ENCODE measurements at regions not wholly inside any gene's neighbourhood (a gene's known extent, or its start where the extent isn't known, plus 50 kb on each side); places are given as distances from the start of the nearest gene placed in this dataset.
"Not testable (repeated sequence)": the region's sequence is repeated elsewhere in the genome, so short reads cannot be mapped to it uniquely, and the experiment has no call there.

GRCh38 chr9:78441822-78442431 is 145.0 kb downstream of the PSAT1 start:
- no peaks in the 10 kb centered on the region for H3K36me3 Mint-ChIP-seq (ENCODE audit: low read depth)
- no peak overlapping the region for H3K4me3 Mint-ChIP-seq
- no peaks in the 10 kb centered on the region for H3K9me3 Mint-ChIP-seq
- peaks cover 19% of the 10 kb centered on the region for H3K27me3 Mint-ChIP-seq (ENCODE audit: low read depth)
- no peak overlapping the region for H3K27ac Mint-ChIP-seq
- H3K4me1 Mint-ChIP-seq (ENCODE audit: low read depth), result peaks cover 4% of the 10 kb centered on the region

- not testable (repeated sequence) for H3K36me3 Mint-ChIP-seq (ENCODE audit: low read depth); H3K4me3 Mint-ChIP-seq; H3K4me1 Mint-ChIP-seq (ENCODE audit: low read depth); H3K27ac Mint-ChIP-seq; H3K9me3 Mint-ChIP-seq
- peaks cover 15% of the 10 kb centered on the region for H3K27me3 Mint-ChIP-seq (ENCODE audit: low read depth)
These were observed 145.7 kb downstream of the PSAT1 start for GRCh38 chr9:78442577-78442976.

- peaks cover 10% of the 10 kb centered on the region for H3K27me3 Mint-ChIP-seq (ENCODE audit: low read depth)
- H3K4me1 Mint-ChIP-seq (ENCODE audit: low read depth), result peaks cover 4% of the 10 kb centered on the region
- no peaks in the 10 kb centered on the region for H3K9me3 Mint-ChIP-seq
- H3K36me3 Mint-ChIP-seq (ENCODE audit: low read depth), result no peaks in the 10 kb centered on the region
- H3K4me3 Mint-ChIP-seq, result no peak overlapping the region
- no peak overlapping the region for H3K27ac Mint-ChIP-seq
These were observed 147.0 kb downstream of the PSAT1 start for GRCh38 chr9:78443946-78444345.

DNA sequence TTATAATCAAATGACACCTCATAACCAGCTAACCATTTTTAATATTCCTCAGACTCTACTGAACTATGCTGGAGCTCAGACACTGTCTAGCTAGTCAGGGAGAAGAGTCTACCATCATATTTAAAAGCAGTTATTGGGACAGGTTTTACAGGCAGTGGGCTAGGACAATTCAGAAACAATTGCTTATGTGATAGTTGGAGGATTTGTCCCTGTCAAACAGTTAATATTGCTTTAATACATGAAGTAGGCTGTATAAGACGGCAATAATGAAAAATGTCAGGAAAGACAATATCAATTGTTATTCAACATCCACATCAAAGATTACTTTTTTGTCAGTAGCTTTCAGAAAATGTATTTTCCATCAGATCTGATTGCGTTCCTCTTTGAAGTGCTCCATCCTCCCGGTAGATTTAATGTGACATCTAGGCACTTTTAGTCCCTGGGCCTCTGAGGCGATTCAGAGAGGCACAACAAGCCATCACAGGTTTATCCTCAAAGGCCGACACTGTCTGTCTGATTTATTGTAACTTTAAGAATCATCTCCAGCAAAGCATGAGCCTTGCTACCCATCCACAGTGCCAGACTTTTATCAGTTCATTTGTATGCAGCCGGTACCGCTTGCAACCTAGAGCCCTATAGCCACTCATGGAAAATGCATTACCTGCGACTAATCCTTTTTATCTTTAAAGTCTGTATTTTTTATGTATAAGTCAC is 152.2 kb downstream of the PSAT1 start:
- H3K4me1 Mint-ChIP-seq (ENCODE audit: low read depth), result no peaks in the 10 kb centered on the region
- H3K27me3 Mint-ChIP-seq (ENCODE audit: low read depth), result no peaks in the 10 kb centered on the region
- no peaks in the 10 kb centered on the region for H3K9me3 Mint-ChIP-seq
- no peak overlapping the region for H3K27ac Mint-ChIP-seq
- H3K4me3 Mint-ChIP-seq, result no peak overlapping the region
- H3K36me3 Mint-ChIP-seq (ENCODE audit: low read depth), result no peaks in the 10 kb centered on the region

DNA sequence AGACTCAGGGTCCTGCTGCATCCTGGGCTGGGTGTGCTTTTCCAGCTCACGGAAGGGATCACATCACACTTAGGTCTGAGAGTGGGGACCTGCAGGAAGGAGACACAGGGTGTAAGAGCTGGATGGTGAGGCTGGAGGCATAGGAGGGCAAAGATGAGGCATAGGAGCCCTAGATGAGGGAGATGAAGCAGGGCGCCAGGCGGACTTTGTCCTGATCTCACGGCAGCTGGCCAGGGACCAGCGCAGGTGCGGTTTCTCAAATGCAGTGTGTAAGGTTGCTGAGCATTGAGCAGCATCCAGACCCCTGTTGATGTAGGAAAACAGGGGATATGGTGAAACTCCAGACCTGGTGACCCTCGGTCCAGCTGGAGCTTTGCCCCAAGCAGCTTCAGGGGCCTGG is 156.5 kb downstream of the PSAT1 start:
- H3K9me3 Mint-ChIP-seq, result no peaks in the 10 kb centered on the region
- H3K27me3 Mint-ChIP-seq (ENCODE audit: low read depth), result no peaks in the 10 kb centered on the region
- no peaks in the 10 kb centered on the region for H3K4me1 Mint-ChIP-seq (ENCODE audit: low read depth)
- no peak overlapping the region for H3K27ac Mint-ChIP-seq
- H3K36me3 Mint-ChIP-seq (ENCODE audit: low read depth), result no peaks in the 10 kb centered on the region
- H3K4me3 Mint-ChIP-seq, result no peak overlapping the region

DNA sequence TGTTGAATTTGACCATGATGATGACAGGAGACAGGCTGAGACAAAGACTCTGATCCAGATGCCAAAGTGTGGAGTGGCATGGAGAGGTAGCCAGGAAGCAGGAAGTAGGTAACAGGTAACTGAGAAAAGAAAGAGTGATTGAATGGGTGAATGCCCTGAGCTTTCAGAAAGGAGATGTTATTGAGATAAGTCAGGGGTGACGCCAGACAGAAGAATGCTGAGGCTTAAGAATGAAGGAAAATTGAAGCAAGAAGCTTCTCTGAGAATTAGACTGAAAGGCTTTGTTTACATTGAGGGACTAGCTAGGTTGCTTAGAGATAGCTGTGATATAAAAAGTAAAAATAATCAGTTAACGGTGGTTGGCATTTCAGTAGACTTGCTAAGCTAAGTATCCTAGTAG is 165.7 kb downstream of the PSAT1 start:
- H3K4me1 Mint-ChIP-seq (ENCODE audit: low read depth), result no peaks in the 10 kb centered on the region
- no peaks in the 10 kb centered on the region for H3K9me3 Mint-ChIP-seq
- H3K27ac Mint-ChIP-seq, result no peak overlapping the region
- no peaks in the 10 kb centered on the region for H3K36me3 Mint-ChIP-seq (ENCODE audit: low read depth)
- H3K4me3 Mint-ChIP-seq, result no peak overlapping the region
- peaks cover 1% of the 10 kb centered on the region for H3K27me3 Mint-ChIP-seq (ENCODE audit: low read depth)

DNA sequence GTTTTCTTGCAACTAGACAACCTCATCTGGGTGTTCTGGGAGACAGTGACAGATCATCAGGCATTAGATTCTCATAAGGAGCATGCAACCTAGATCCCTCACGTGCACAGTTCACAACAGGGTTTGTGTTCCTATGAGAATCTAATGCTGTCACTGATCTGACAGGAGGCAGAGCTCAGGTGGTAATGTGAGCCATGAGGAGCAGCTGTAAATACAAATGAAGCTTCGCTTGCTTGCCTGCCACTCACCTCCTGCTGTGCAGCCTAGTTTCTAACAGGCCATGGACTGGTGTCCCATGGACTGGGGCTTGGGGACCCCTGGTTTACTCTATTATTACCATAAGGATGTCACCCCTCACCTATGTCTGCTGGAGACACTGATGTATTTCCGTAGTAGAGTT is 166.8 kb downstream of the PSAT1 start:
- Mint-ChIP-seq H3K4me1 (ENCODE audit: low read depth) (no peaks in the 10 kb centered on the region), H3K27me3 (ENCODE audit: low read depth) (peaks cover 3% of the 10 kb centered on the region), H3K9me3 (no peaks in the 10 kb centered on the region), H3K4me3 (no peak overlapping the region), H3K27ac (no peak overlapping the region), H3K36me3 (ENCODE audit: low read depth) (no peaks in the 10 kb centered on the region)

DNA sequence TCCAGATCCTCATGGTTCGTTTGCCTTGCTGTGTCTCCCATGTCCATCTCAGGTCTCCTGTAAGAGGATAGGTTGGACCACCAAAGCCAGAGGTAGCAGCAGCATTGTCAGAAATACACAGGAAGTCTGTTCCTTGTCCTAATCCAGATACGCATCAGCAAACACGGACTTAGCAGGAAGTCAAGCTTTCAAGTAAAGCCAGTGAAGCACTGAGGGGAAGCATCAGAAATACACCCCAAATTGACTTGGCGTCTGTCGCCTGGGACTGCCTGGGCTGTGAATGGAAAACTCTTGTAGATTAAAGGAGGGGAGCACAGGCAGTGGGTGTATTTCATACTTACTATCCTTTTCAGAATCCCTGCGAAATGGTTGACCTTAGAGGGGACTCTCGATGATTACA is 171.3 kb downstream of the PSAT1 start:
- no peak overlapping the region for H3K4me3 Mint-ChIP-seq
- H3K9me3 Mint-ChIP-seq, result no peaks in the 10 kb centered on the region
- peaks cover 3% of the 10 kb centered on the region for H3K27me3 Mint-ChIP-seq (ENCODE audit: low read depth)
- no peak overlapping the region for H3K27ac Mint-ChIP-seq
- H3K4me1 Mint-ChIP-seq (ENCODE audit: low read depth), result no peaks in the 10 kb centered on the region
- H3K36me3 Mint-ChIP-seq (ENCODE audit: low read depth), result no peaks in the 10 kb centered on the region

- H3K36me3 Mint-ChIP-seq (ENCODE audit: low read depth), result no peaks in the 10 kb centered on the region
These were observed 172.2 kb downstream of the PSAT1 start for GRCh38 chr9:78468974-78469576.

GRCh38 chr9:78470216-78470615 is 173.3 kb downstream of the PSAT1 start:
- Mint-ChIP-seq H3K4me1 (ENCODE audit: low read depth) (no peaks in the 10 kb centered on the region), H3K27ac (no peak overlapping the region), H3K27me3 (ENCODE audit: low read depth) (peaks cover 3% of the 10 kb centered on the region), H3K9me3 (no peaks in the 10 kb centered on the region), H3K36me3 (ENCODE audit: low read depth) (no peaks in the 10 kb centered on the region), H3K4me3 (no peak overlapping the region)

More at GRCh38 chr9:78468974-78469576, 172.2 kb downstream of the PSAT1 start:
- H3K9me3 Mint-ChIP-seq, result no peaks in the 10 kb centered on the region
- H3K4me1 Mint-ChIP-seq (ENCODE audit: low read depth), result no peaks in the 10 kb centered on the region
- H3K27ac Mint-ChIP-seq, result no peak overlapping the region
- no peak overlapping the region for H3K4me3 Mint-ChIP-seq
- peaks cover 3% of the 10 kb centered on the region for H3K27me3 Mint-ChIP-seq (ENCODE audit: low read depth)

GRCh38 chr9:78470741-78471140 is 173.8 kb downstream of the PSAT1 start:
- peaks cover 3% of the 10 kb centered on the region for H3K27me3 Mint-ChIP-seq (ENCODE audit: low read depth)
- no peaks in the 10 kb centered on the region for H3K4me1 Mint-ChIP-seq (ENCODE audit: low read depth)
- no peak overlapping the region for H3K27ac Mint-ChIP-seq
- no peak overlapping the region for H3K4me3 Mint-ChIP-seq
- no peaks in the 10 kb centered on the region for H3K36me3 Mint-ChIP-seq (ENCODE audit: low read depth)
- H3K9me3 Mint-ChIP-seq, result no peaks in the 10 kb centered on the region

GRCh38 chr9:78472111-78472510 is 175.2 kb downstream of the PSAT1 start:
- H3K9me3 Mint-ChIP-seq, result no peaks in the 10 kb centered on the region
- H3K4me1 Mint-ChIP-seq (ENCODE audit: low read depth), result no peaks in the 10 kb centered on the region
- H3K4me3 Mint-ChIP-seq, result no peak overlapping the region
- no peaks in the 10 kb centered on the region for H3K36me3 Mint-ChIP-seq (ENCODE audit: low read depth)
- H3K27ac Mint-ChIP-seq, result no peak overlapping the region
- H3K27me3 Mint-ChIP-seq (ENCODE audit: low read depth), result peaks cover 3% of the 10 kb centered on the region

GRCh38 chr9:78479441-78479840 is 182.5 kb downstream of the PSAT1 start:
- Mint-ChIP-seq H3K9me3 (peaks cover 7% of the 10 kb centered on the region), H3K4me3 (no peak overlapping the region), H3K27ac (no peak overlapping the region), H3K36me3 (ENCODE audit: low read depth) (no peaks in the 10 kb centered on the region), H3K4me1 (ENCODE audit: low read depth) (no peaks in the 10 kb centered on the region), H3K27me3 (ENCODE audit: low read depth) (no peaks in the 10 kb centered on the region)

DNA sequence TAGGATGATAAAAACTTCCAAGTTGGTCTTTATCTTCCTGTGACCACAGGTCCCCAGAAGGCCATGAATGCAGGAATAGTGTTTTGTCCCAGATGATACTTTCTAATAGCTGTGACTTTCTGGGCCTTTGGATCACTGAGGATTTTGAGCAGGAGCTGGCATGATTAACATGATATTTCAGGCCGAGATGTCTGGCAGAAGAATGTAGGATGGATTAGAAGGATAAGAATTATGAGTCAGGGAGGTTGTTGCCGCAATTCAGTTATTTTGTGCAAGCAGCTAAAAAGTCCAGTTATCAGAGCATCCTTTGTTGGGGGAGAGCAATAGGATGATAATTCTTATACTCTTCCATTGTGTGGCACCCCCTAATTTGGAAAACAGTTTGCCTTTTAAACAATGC is 189.7 kb downstream of the PSAT1 start:
- no peaks in the 10 kb centered on the region for H3K27me3 Mint-ChIP-seq (ENCODE audit: low read depth)
- H3K4me1 Mint-ChIP-seq (ENCODE audit: low read depth), result no peaks in the 10 kb centered on the region
- H3K4me3 Mint-ChIP-seq, result no peak overlapping the region
- H3K9me3 Mint-ChIP-seq, result peaks cover 7% of the 10 kb centered on the region
- H3K36me3 Mint-ChIP-seq (ENCODE audit: low read depth), result no peaks in the 10 kb centered on the region
- no peak overlapping the region for H3K27ac Mint-ChIP-seq

DNA sequence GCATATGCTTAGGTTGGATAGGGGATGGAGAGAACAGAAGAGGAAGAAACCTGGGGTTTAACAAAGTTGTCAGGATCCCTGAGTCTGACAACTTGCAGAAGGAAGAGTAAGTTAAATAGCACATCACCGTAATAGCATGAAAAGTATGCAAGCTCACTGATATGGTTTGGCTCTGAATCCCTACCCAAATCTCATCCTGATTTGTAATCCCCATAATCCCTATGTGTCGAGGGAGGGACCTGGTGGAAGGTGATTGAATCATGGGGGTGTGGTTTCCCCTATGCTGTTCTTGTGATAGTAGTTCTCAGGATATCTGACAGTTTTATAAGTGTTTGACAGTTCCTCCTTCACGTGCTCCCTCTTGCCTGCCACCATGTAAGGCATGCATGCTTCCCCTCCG is 193.3 kb downstream of the PSAT1 start:
- Mint-ChIP-seq H3K27ac (no peak overlapping the region), H3K4me3 (no peak overlapping the region), H3K36me3 (ENCODE audit: low read depth) (no peaks in the 10 kb centered on the region), H3K4me1 (ENCODE audit: low read depth) (no peaks in the 10 kb centered on the region), H3K27me3 (ENCODE audit: low read depth) (no peaks in the 10 kb centered on the region), H3K9me3 (no peaks in the 10 kb centered on the region)

Data from T-helper 1 cell treated with Interleukin-12 subunit alpha and Interleukin-12 subunit beta and Interleukin-4 antibody, amounts not matched to agents 30 μg/mL and 1 μg/mL, for 36 hours (primary cell).